CD4-positive, alpha-beta T cell treated with Interleukin-17A for 1 hour (primary cell): ENCODE measurements at regions not wholly inside any gene's neighbourhood (a gene's known extent, or its start where the extent isn't known, plus 50 kb on each side); places are given as distances from the start of the nearest gene placed in this dataset.
"Not testable (repeated sequence)": the region's sequence is repeated elsewhere in the genome, so short reads cannot be mapped to it uniquely, and the experiment has no call there.

Experiments used
- DNase-seq: peaks from one replicate; pipeline ENCODE4 v3.0.0-alpha.2; 2020

DNA sequence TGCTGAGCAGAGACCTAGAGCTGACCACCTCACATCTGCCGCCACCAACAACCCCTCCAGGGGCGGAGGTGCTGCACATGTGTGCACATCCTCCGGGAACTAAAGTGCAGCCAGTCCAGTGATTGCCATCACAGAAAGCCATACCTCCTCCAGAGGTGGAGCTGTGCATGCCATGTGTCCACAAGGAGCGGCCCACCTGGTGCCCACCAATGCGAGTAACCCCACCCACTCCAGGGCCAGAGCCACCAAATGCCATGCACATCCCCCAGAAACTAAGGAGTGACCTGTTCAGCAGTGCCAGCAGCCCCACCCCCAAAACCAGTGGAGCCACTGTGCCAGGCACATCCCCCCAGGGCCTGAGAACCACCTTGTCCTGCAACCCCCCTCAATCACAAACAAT, 557.9 kb downstream of the UQCRFS1 start:
- no peak for DNase-seq

GRCh38 chr19:28652765-28653164, 560.2 kb downstream of the UQCRFS1 start:
- DNase-seq = no peak

DNA sequence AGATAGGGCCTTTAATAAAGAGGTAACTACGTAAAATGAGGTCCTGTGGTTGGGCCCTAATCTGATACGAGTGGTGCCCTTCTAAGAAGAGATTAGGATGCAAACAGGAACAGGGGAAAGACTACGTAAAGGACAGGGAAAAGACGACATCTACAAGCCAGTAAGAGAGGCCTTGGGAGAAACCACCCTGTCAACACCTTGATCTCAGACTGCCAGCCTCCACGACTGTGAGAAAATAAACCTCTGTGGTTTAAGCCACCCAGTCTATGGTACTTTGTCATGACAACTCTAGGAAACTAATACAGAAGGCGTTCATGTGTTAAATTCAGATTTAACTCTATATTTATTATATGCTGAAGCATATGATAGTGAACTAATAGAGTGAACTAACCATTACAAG, 566.3 kb downstream of the UQCRFS1 start:
- no peak for DNase-seq

- DNase-seq = no peak
Measured at GRCh38 chr19:28644169-28644775, 568.7 kb downstream of the UQCRFS1 start.

DNA sequence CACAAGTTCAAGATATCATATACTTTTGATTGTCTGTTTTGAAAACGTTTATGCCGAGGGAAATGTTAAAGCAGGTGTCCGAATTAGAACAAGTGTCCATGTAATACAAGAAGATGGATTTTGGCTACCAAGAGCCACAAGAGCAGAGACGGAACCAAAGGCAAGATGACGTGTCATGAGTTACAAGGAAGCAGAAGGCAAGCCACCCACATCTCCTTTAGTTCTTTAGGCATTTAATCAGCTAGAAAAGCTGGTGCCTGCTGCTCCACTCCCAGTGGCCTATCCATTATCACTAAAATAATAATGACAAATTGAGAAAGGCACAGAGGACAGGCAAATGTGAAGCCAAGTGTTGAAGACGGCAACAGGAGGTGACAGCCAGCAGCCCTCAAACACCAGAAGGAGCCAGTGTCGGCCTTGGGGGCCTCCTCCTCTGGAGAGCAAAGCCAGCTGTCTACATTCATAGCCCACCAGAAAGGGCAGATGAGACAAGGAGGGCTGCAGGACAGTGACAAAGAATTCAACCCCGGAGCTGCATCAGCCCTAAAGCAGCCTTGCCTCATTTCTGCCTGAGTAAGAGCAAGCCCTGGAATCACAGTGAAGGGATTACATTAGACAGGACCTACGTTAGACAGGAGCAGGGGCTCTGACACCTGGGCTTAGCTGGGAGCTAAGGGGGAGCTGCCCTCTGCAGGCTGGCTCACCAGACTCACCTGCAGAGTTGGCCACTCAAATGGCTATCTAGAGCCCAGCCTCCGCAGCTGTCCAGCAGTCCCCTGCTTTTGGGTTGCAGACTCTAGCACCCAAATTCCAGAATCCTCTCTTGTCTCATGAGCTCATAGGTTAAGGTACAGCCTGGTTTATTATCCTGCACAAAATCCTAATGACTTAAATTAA, 569.9 kb downstream of the UQCRFS1 start:
- DNase-seq = no peak

DNA sequence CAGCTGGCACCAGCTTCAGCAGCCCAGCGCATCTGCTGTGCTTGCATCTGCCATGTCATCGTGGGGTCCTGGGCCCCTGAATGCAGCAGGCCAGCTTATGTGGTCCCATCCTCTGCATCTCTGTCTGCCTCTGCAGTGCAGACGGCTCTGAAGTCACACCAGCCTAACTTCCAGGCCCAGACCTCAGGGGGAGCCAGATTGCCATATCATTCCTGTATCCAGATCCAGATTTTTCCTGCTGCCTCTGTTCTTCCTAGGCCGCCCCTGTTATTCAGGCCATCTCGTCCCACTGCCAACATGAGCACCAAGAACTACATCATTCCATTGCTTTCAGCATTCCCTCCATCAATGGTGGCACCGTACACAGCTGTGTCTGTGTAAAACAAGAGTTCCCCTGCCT, 571.6 kb downstream of the UQCRFS1 start:
- no peak for DNase-seq

- no peak for DNase-seq
Measured at GRCh38 chr19:28640506-28640905, 572.4 kb downstream of the UQCRFS1 start.

DNA sequence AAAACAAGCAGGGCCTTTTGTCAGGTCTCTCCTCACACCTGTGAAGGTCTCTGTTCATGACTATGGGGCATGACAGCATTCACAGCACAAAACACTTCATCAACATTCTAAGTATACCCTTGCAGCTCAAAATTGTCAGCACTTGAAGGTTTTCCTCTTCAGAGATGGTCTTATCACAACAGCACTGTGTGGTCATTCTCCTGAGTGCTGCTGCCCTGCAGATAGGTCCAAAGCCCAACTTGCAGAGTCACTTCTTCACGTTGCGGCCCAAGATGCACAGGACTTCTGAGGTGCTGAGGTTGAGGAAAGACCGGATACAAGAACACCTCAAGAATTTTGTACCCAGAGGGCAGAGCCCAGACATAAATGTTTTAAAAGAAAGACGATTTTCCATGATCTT, 574.5 kb downstream of the UQCRFS1 start:
- no peak for DNase-seq

DNA sequence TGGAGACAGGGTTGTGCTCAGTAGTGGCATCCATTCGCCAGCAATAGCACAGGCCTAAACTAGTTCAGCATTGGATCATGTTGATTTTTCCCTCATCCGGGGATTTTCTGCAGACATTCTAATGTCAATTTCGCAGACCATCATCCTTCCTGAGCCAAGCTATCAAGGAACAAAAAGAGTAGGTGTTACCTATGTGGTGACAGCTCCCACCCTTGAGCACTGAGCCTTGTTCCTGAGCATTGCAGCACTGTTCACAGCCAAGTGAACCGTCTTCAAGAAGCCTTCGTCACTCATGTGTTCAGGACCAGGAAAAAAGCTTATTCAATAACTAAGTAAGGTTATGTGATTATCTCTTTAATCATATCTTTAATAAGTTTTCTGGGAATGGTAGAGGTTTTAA, 576.2 kb downstream of the UQCRFS1 start:
- no peak for DNase-seq

GRCh38 chr19:28636016-28636629, 576.8 kb downstream of the UQCRFS1 start:
- DNase-seq = no peak

DNA sequence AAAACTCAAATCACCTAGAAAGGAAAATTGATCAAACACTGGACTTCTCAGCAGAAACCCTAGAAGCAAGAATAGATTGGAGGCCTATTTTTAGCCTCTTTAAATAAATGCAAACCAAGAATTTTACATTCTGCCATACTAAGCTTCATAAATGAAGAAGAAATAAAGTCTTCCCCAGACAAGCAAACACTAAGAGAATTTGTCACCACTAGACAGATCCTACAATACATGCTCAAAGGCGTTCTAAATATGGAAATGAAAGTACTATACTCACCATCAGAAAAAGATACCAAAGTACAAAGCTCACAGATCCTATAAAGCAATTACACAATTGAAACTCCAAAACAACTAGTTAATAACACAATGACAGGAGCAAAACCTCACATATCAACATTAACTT, 578.1 kb downstream of the UQCRFS1 start:
- no peak for DNase-seq

GRCh38 chr19:28634019-28634328, 579.0 kb downstream of the UQCRFS1 start:
- DNase-seq = no peak

GRCh38 chr19:28633319-28634018, 579.5 kb downstream of the UQCRFS1 start:
- peak; percentile 36 for DNase-seq

GRCh38 chr19:28632371-28633080, 580.4 kb downstream of the UQCRFS1 start:
- no peak for DNase-seq

- DNase-seq = no peak
Measured at GRCh38 chr19:28631961-28632360, 581.0 kb downstream of the UQCRFS1 start.

- no peak for DNase-seq
Measured at GRCh38 chr19:28627669-28628068, 585.3 kb downstream of the UQCRFS1 start.

DNA sequence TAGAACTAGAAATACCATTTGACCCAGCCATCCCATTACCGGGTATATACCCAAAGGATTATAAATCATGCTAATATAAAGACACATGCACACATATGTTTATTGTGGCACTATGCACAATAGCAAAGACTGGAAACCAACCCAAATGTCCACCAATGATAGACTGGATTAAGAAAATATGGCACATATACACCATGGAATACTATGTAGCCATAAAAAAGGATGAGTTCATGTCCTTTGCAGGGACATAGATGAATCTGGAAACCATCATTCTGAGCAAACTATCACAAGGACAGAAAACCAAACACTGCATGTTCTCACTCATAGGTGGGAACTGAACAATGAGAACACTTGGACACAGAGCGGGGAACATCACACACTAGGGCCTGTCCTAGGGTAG, 586.5 kb downstream of the UQCRFS1 start:
- not testable (repeated sequence) for DNase-seq

DNA sequence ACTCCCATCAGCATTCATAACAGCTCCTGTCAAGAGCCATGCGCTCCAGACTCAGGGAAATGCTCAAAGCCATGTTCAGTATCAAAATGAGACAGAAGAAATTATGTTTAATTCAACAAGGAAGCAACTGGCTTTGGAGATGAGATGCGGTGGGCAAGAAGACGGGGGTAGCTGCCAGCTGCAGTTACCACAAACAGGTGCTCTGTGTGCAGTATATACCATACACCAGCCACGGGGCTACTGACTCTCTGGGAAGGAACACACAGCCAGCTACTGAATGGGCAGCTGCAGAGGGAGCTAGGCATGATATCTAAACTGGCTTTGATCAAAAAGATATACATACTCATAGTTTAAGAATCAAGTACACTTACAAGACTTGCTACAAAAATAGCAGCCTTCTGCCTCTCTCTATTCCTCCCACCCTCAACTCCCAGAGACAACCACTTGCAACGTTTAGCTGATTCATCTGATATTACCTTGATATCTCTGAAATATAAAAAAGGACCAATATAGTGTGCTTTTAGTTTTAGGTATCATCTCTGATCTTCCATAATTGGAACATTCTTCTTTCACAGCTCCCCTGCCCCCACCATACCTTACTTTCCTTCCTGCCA, 593.0 kb downstream of the UQCRFS1 start:
- no peak for DNase-seq

GRCh38 chr19:28618504-28618903, 594.4 kb downstream of the UQCRFS1 start:
- no peak for DNase-seq

- no peak for DNase-seq
Measured at GRCh38 chr19:28615966-28616365, 597.0 kb downstream of the UQCRFS1 start.

DNA sequence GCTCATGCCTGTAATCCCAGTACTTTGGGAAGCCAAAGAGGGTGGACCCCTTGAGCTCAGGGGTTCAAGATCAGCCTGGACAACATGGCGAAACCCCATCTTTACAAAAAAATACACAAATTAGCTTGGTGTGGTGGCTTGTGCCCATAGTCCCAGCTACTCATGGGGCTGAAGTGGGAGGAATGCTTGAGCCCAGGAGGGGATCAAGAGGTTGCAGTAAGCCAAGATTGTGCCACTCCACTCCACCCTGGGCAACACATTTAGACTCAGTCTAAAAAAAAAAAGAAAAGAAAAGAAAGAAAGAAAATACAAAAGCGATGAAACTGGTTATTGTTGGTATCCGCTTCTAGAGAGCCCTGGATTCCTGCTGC, 597.4 kb downstream of the UQCRFS1 start:
- DNase-seq = no peak
